ENCODE measurements at regions not wholly inside any gene's neighbourhood (a gene's known extent, or its start where the extent isn't known, plus 50 kb on each side); places are given as distances from the start of the nearest gene placed in this dataset.
"Not testable (repeated sequence)": the region's sequence is repeated elsewhere in the genome, so short reads cannot be mapped to it uniquely, and the experiment has no call there.

DNA sequence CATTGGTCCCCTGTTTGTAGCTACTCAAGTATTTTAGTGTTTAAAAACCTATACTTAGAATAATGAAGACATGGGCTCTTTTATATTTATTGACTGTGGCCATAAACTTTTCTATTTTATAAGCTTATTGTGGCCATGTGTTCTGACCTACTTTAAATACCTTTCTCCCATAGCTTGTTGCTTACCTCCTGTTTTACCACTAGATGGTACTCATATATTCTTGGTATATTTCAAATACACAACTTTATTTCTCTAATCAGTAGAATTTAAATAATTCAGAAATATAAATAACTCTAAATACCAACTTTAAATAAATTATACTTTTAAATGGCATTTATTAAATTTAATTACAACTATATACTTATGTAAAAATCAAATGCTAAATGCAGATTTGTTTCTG is 498.0 kb downstream of the PRDM9 start:
- no peak overlapping the region for H3K4me3 ChIP-seq (replicated peaks in 1 of 3)
- no peaks in the 10 kb centered on the region for H3K36me3 ChIP-seq
- no peak for DNase-seq
- no peaks in the 10 kb centered on the region for H3K9me3 ChIP-seq
- no peaks in the 10 kb centered on the region for H3K27me3 ChIP-seq
- no peak overlapping the region for H3K27ac ChIP-seq
- no peak for TF ChIP-seq POLR2A (IDR thresholded peaks at IDR 0.05)
- TF ChIP-seq, protein P1, sequence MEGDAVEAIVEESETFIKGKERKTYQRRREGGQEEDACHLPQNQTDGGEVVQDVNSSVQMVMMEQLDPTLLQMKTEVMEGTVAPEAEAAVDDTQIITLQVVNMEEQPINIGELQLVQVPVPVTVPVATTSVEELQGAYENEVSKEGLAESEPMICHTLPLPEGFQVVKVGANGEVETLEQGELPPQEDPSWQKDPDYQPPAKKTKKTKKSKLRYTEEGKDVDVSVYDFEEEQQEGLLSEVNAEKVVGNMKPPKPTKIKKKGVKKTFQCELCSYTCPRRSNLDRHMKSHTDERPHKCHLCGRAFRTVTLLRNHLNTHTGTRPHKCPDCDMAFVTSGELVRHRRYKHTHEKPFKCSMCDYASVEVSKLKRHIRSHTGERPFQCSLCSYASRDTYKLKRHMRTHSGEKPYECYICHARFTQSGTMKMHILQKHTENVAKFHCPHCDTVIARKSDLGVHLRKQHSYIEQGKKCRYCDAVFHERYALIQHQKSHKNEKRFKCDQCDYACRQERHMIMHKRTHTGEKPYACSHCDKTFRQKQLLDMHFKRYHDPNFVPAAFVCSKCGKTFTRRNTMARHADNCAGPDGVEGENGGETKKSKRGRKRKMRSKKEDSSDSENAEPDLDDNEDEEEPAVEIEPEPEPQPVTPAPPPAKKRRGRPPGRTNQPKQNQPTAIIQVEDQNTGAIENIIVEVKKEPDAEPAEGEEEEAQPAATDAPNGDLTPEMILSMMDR (IDR thresholded peaks at IDR 0.05) = no peak
- H3K4me1 ChIP-seq = no peaks in the 10 kb centered on the region
- intact Hi-C loops (cut with DNase I) = no loop called here

DNA sequence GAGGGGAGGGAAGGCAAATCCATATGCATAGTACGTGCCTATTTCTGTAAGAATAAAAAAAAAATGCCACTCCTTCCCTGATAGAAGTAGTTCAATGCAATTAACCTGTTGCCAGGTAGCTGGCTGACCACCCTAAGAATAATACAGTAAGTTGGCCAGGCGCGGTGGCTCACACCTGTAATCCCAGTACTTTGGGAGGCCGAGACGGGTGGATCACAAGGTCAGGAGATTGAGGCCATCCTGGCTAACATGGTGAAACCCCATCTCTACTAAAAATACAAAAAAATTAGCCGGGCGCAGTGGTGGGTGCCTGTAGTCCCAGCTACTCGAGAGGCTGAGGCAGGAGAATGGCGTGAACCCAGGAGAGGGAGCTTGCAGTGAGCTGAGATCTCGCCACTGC is 510.3 kb downstream of the PRDM9 start:
- H3K4me1 ChIP-seq; H3K4me3 ChIP-seq (replicated peaks in 1 of 3); intact Hi-C loops (cut with DNase I); H3K9me3 ChIP-seq; H3K36me3 ChIP-seq; DNase-seq; H3K27me3 ChIP-seq; H3K27ac ChIP-seq: not testable (repeated sequence)
- WGBS, 2 donors = 90 to 91% methylated on average over 10 of the region's 10 CpGs

DNA sequence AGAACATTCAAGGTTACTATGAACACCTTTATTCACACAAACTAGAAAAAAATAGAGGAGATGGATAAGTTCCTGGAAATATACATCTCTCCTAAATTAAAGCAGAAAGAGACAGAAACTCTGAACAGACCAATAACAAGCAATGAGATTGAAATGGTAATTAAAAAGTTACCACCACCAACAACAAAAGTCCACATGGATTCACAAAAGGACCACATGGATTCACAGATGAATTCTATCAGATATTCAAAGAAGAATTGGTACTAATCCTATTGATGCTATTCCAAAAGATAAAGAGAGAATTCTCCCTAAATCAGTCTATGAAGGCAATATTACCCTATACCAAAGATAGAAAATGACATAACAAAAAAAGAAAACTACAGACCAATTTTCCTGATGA is 518.9 kb downstream of the PRDM9 start:
- intact Hi-C loops (cut with DNase I) = no loop called here
- Histone ChIP-seq H3K27ac (no peak overlapping the region), H3K27me3 (no peaks in the 10 kb centered on the region), H3K9me3 (no peaks in the 10 kb centered on the region), H3K4me1 (no peaks in the 10 kb centered on the region), H3K36me3 (no peaks in the 10 kb centered on the region), H3K4me3 (replicated peaks in 1 of 3) (no peak overlapping the region)
- TF ChIP-seq, protein P1 (IDR thresholded peaks at IDR 0.05) = no peak
- no peak for TF ChIP-seq POLR2A (IDR thresholded peaks at IDR 0.05)
- DNase-seq = no peak

DNA sequence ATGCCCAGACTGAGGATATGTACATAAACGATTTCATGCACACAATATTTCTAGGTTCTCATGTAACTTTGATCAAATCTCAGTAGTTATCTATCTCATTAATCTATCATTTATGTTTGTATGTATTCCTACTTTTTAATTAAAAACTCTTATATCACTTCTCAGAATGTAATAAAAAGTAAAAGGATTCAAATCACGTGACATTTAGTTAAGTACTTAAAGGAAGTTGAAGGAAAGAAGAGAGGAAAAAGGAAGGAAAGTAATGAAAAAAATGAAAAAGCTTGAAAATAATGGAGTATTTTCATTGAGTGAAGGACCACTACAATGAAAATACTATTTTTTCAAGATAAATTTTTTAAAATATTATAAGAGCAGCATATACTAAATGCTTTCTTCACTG is 535.3 kb downstream of the PRDM9 start:
- H3K36me3 ChIP-seq = no peaks in the 10 kb centered on the region
- DNase-seq = no peak
- H3K9me3 ChIP-seq = no peaks in the 10 kb centered on the region
- intact Hi-C loops (cut with DNase I) = no loop called here
- no peak overlapping the region for H3K4me3 ChIP-seq (replicated peaks in 1 of 3)
- no peaks in the 10 kb centered on the region for H3K27me3 ChIP-seq
- H3K27ac ChIP-seq = no peak overlapping the region
- no peaks in the 10 kb centered on the region for H3K4me1 ChIP-seq
- 77 to 81% methylated on average over 2 of the region's 2 CpGs for WGBS, 2 donors
- TF ChIP-seq, protein P1 (IDR thresholded peaks at IDR 0.05) = no peak
- no peak for TF ChIP-seq POLR2A (IDR thresholded peaks at IDR 0.05)

DNA sequence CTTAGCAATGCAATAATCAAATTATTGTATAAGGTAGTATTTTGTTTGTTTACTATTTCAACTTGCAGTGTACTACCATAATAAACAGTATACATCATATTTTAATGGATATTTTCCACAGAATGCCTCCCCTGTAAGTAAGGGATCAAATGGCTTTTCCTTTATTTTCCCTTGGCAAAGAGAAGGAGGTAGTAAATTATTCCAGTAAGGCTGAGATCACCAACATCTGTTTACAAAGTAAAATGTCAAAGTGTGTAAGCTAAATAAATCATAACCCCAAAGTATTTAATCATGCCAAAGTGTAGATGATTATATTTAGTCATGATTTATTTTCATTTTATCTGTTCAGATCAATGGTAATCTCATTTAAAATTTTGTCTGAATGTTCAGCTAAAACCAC is 537.6 kb downstream of the PRDM9 start:
- DNase-seq = no peak
- no peaks in the 10 kb centered on the region for H3K36me3 ChIP-seq
- intact Hi-C loops (cut with DNase I) = no loop called here
- no peaks in the 10 kb centered on the region for H3K27me3 ChIP-seq
- H3K4me1 ChIP-seq = no peaks in the 10 kb centered on the region
- H3K27ac ChIP-seq = no peak overlapping the region
- H3K9me3 ChIP-seq = no peaks in the 10 kb centered on the region
- TF ChIP-seq POLR2A (IDR thresholded peaks at IDR 0.05) = no peak
- TF ChIP-seq, protein P1 (IDR thresholded peaks at IDR 0.05) = no peak
- H3K4me3 ChIP-seq (replicated peaks in 1 of 3) = no peak overlapping the region

DNA sequence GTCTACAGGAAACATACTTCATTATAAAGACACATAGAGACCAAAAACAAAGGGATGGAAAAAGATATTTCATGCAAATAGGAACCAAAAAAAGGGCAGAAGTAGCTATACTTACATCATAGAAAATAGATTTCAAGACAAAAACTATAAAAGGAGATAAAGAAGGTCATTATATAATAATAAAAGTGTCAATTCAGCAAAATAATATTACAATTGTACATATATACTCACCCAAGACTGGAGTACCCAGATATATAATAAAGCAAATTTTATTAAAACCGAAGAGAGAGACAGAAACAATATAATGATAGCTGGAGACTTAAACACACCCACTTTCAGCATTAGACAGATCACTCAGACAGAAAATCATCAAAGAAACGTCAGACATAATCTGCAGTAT is 546.3 kb downstream of the PRDM9 start:
- no peak overlapping the region for H3K27ac ChIP-seq
- no peaks in the 10 kb centered on the region for H3K4me1 ChIP-seq
- 82 to 83% methylated on average over 2 of the region's 2 CpGs for WGBS, 2 donors
- H3K36me3 ChIP-seq = no peaks in the 10 kb centered on the region
- no peaks in the 10 kb centered on the region for H3K9me3 ChIP-seq
- DNase-seq = no peak
- TF ChIP-seq POLR2A (IDR thresholded peaks at IDR 0.05) = no peak
- TF ChIP-seq, protein P1 (IDR thresholded peaks at IDR 0.05) = no peak
- H3K4me3 ChIP-seq (replicated peaks in 1 of 3) = no peak overlapping the region
- no peaks in the 10 kb centered on the region for H3K27me3 ChIP-seq
- intact Hi-C loops (cut with DNase I) = no loop called here
